ENCODE measurements at regions not wholly inside any gene's neighbourhood (a gene's known extent, or its start where the extent isn't known, plus 50 kb on each side); places are given as distances from the start of the nearest gene placed in this dataset.

GRCh38 chr5:101917166-101917565, 378.9 kb downstream of the SLCO4C1 start:
- TF ChIP-seq TAF1 (IDR thresholded peaks at IDR 0.05; ENCODE audit: borderline replicate concordance, insufficient read depth, low read length) (no peak), SIN3A (IDR thresholded peaks at IDR 0.05; ENCODE audit: borderline replicate concordance, insufficient read depth, low read length) (no peak), POLR2AphosphoS5 (IDR thresholded peaks at IDR 0.05; ENCODE audit: low read depth, low read length) (no peak), FOXP2 (optimal IDR thresholded peaks at IDR 0.05; ENCODE audit: borderline replicate concordance, extremely low read depth, extremely low read length, insufficient read depth) (no peak)
- TF ChIP-seq, protein P1, sequence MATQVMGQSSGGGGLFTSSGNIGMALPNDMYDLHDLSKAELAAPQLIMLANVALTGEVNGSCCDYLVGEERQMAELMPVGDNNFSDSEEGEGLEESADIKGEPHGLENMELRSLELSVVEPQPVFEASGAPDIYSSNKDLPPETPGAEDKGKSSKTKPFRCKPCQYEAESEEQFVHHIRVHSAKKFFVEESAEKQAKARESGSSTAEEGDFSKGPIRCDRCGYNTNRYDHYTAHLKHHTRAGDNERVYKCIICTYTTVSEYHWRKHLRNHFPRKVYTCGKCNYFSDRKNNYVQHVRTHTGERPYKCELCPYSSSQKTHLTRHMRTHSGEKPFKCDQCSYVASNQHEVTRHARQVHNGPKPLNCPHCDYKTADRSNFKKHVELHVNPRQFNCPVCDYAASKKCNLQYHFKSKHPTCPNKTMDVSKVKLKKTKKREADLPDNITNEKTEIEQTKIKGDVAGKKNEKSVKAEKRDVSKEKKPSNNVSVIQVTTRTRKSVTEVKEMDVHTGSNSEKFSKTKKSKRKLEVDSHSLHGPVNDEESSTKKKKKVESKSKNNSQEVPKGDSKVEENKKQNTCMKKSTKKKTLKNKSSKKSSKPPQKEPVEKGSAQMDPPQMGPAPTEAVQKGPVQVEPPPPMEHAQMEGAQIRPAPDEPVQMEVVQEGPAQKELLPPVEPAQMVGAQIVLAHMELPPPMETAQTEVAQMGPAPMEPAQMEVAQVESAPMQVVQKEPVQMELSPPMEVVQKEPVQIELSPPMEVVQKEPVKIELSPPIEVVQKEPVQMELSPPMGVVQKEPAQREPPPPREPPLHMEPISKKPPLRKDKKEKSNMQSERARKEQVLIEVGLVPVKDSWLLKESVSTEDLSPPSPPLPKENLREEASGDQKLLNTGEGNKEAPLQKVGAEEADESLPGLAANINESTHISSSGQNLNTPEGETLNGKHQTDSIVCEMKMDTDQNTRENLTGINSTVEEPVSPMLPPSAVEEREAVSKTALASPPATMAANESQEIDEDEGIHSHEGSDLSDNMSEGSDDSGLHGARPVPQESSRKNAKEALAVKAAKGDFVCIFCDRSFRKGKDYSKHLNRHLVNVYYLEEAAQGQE (IDR thresholded peaks at IDR 0.05; ENCODE audit: insufficient read depth in 1 of 2, low read depth in 2 of 2, low read length in 2 of 2), result no peak

DNA sequence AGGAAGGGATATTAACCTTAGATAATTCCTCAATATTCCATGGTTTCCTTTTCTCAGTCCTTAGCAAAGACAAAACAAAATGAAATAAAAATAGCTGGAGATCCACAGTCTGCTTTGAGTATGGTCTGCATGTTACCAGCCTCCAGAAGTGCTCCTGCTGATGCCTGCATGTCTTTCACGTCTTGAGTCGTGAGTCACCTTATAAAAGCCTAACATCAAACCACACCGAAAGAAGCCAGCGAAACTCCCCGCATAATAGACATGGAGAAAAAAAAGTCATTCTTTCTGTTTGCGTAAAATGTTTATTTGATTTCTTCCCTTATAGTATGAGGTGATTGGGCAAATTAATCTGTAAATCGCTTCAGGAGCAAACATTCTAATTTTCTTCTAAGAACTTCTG, 380.5 kb downstream of the SLCO4C1 start:
- TF ChIP-seq TAF1 (IDR thresholded peaks at IDR 0.05; ENCODE audit: borderline replicate concordance, insufficient read depth, low read length), result no peak
- no peak for TF ChIP-seq POLR2AphosphoS5 (IDR thresholded peaks at IDR 0.05; ENCODE audit: low read depth, low read length)
- no peak for TF ChIP-seq FOXP2 (optimal IDR thresholded peaks at IDR 0.05; ENCODE audit: borderline replicate concordance, extremely low read depth, extremely low read length, insufficient read depth)
- no peak for TF ChIP-seq SIN3A (IDR thresholded peaks at IDR 0.05; ENCODE audit: borderline replicate concordance, insufficient read depth, low read length)
- TF ChIP-seq, protein P1 (IDR thresholded peaks at IDR 0.05; ENCODE audit: insufficient read depth in 1 of 2, low read depth in 2 of 2, low read length in 2 of 2), result no peak

DNA sequence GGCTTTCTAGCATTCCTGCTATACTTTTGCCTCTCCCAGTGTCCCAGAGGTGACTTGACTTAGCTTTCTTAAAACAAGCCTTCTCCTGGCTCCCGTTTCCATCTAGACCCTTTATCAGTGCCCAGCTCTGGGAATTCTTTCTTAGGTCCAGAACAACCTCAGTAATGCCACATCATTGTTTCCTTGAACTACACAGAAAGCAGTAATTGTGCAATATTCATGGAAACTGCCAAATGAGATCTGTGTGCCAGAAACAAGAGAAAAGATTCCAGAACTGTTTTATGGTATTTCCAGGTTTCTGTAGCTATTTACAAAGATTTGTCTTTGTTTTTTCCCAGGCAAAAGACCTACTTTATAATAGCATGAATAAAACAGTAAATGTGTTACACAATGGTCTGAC, 391.3 kb downstream of the SLCO4C1 start:
- TF ChIP-seq TAF1 (IDR thresholded peaks at IDR 0.05; ENCODE audit: borderline replicate concordance, insufficient read depth, low read length) (no peak), POLR2AphosphoS5 (IDR thresholded peaks at IDR 0.05; ENCODE audit: low read depth, low read length) (no peak)

- TF ChIP-seq TAF1 (IDR thresholded peaks at IDR 0.05; ENCODE audit: borderline replicate concordance, insufficient read depth, low read length) (no peak), SIN3A (IDR thresholded peaks at IDR 0.05; ENCODE audit: borderline replicate concordance, insufficient read depth, low read length) (no peak), POLR2AphosphoS5 (IDR thresholded peaks at IDR 0.05; ENCODE audit: low read depth, low read length) (no peak), FOXP2 (optimal IDR thresholded peaks at IDR 0.05; ENCODE audit: borderline replicate concordance, extremely low read depth, extremely low read length, insufficient read depth) (no peak)
- TF ChIP-seq, protein P1 (IDR thresholded peaks at IDR 0.05; ENCODE audit: insufficient read depth in 1 of 2, low read depth in 2 of 2, low read length in 2 of 2), result no peak
Observed at GRCh38 chr5:101897914-101898313, 398.2 kb downstream of the SLCO4C1 start.

GRCh38 chr5:101894985-101895384, 401.1 kb downstream of the SLCO4C1 start:
- no peak for TF ChIP-seq TAF1 (IDR thresholded peaks at IDR 0.05; ENCODE audit: borderline replicate concordance, insufficient read depth, low read length)
- TF ChIP-seq, protein P1 (IDR thresholded peaks at IDR 0.05; ENCODE audit: insufficient read depth in 1 of 2, low read depth in 2 of 2, low read length in 2 of 2), result no peak
- TF ChIP-seq POLR2AphosphoS5 (IDR thresholded peaks at IDR 0.05; ENCODE audit: low read depth, low read length), result no peak
- TF ChIP-seq SIN3A (IDR thresholded peaks at IDR 0.05; ENCODE audit: borderline replicate concordance, insufficient read depth, low read length), result no peak
- TF ChIP-seq FOXP2 (optimal IDR thresholded peaks at IDR 0.05; ENCODE audit: borderline replicate concordance, extremely low read depth, extremely low read length, insufficient read depth), result no peak
